Immature natural killer cell (primary cell): ENCODE measurements at regions not wholly inside any gene's neighbourhood (a gene's known extent, or its start where the extent isn't known, plus 50 kb on each side); places are given as distances from the start of the nearest gene placed in this dataset.

Experiments
- DNase-seq, 3 donors: peaks; one replicate each; pipeline ENCODE4 v3.0.0; 2022; ENCODE audit warnings: mixed read lengths in 1 of 3
- H3K27ac Mint-ChIP-seq, 6 donors: one replicate each; pipeline ENCODE4 v1.8.0; 2020; ENCODE audit warnings: mixed read lengths in 6 of 6, mild to moderate bottlenecking in 5 of 6, inconsistent platforms in 4 of 6, moderate library complexity in 3 of 6
- H3K27me3 Mint-ChIP-seq, 3 donors: one replicate each; pipeline ENCODE4 v1.8.0; 2020 to 2021; ENCODE audit warnings: low read depth in 3 of 3, mild to moderate bottlenecking in 3 of 3, mixed read lengths in 3 of 3, moderate library complexity in 3 of 3, inconsistent platforms in 1 of 3
- H3K36me3 Mint-ChIP-seq, 3 donors: one replicate each; pipeline ENCODE4 v1.8.0; 2020; ENCODE audit warnings: mixed read lengths in 3 of 3, inconsistent platforms in 2 of 3, mild to moderate bottlenecking in 2 of 3
- H3K4me1 Mint-ChIP-seq, 2 donors: one replicate each; pipeline ENCODE4 v1.8.0; 2020; ENCODE audit warnings: inconsistent platforms in 2 of 2, mild to moderate bottlenecking in 2 of 2, mixed read lengths in 2 of 2, moderate library complexity in 1 of 2
- H3K4me3 Mint-ChIP-seq, 5 donors: one replicate each; pipeline ENCODE4 v1.8.0; 2020; ENCODE audit warnings: mild to moderate bottlenecking in 5 of 5, mixed read lengths in 5 of 5, inconsistent platforms in 3 of 5, moderate library complexity in 3 of 5
- H3K9me3 Mint-ChIP-seq, 6 donors: one replicate each; pipeline ENCODE4 v1.8.0; 2020; ENCODE audit warnings: mild to moderate bottlenecking in 6 of 6, mixed read lengths in 6 of 6, inconsistent platforms in 4 of 6, moderate library complexity in 3 of 6

- Mint-ChIP-seq H3K27me3 (peaks cover 2 to 3% (median 2%) of the 10 kb centered on the region in 3 donors), H3K4me1 (no peaks in the 10 kb centered on the region), H3K4me3 (no peak overlapping the region), H3K9me3 (peaks cover 0 to 4% (median 2%) of the 10 kb centered on the region in 6 donors), H3K27ac (no peak overlapping the region), H3K36me3 (no peaks in the 10 kb centered on the region)
- DNase-seq, result no peak
Measured at GRCh38 chr18:5651736-5652135, 107.9 kb upstream of the EPB41L3 start.

GRCh38 chr18:5649439-5649838 is 105.6 kb upstream of the EPB41L3 start:
- H3K9me3 Mint-ChIP-seq, result peaks cover 0 to 4% (median 1%) of the 10 kb centered on the region in 6 donors
- no peak for DNase-seq
- H3K27me3 Mint-ChIP-seq, result peaks cover 0 to 4% (median 0%) of the 10 kb centered on the region in 3 donors
- no peaks in the 10 kb centered on the region for H3K36me3 Mint-ChIP-seq
- no peaks in the 10 kb centered on the region for H3K4me1 Mint-ChIP-seq
- H3K27ac Mint-ChIP-seq, result no peak overlapping the region
- H3K4me3 Mint-ChIP-seq, result no peak overlapping the region

GRCh38 chr18:5646739-5647138 is 102.9 kb upstream of the EPB41L3 start:
- no peak overlapping the region for H3K27ac Mint-ChIP-seq
- peaks cover 0 to 4% (median 0%) of the 10 kb centered on the region in 3 donors for H3K27me3 Mint-ChIP-seq
- H3K9me3 Mint-ChIP-seq, result peaks cover 0 to 4% (median 0%) of the 10 kb centered on the region in 6 donors
- H3K4me1 Mint-ChIP-seq, result no peaks in the 10 kb centered on the region
- no peak for DNase-seq
- H3K36me3 Mint-ChIP-seq, result no peaks in the 10 kb centered on the region
- no peak overlapping the region for H3K4me3 Mint-ChIP-seq

- no peaks in the 10 kb centered on the region for H3K4me1 Mint-ChIP-seq
- no peak for DNase-seq
- no peak overlapping the region for H3K4me3 Mint-ChIP-seq
- H3K9me3 Mint-ChIP-seq, result peaks cover 0 to 2% (median under 1%) of the 10 kb centered on the region in 6 donors
- H3K27me3 Mint-ChIP-seq, result peaks cover 0 to 4% (median 2%) of the 10 kb centered on the region in 3 donors
- no peaks in the 10 kb centered on the region for H3K36me3 Mint-ChIP-seq
- H3K27ac Mint-ChIP-seq, result no peak overlapping the region
Measured at GRCh38 chr18:5643288-5643687, 99.5 kb upstream of the EPB41L3 start.

- Mint-ChIP-seq H3K27ac (no peak overlapping the region), H3K27me3 (peaks cover 0 to 4% (median 2%) of the 10 kb centered on the region in 3 donors), H3K36me3 (no peaks in the 10 kb centered on the region), H3K9me3 (peaks cover 0 to 7% (median 5%) of the 10 kb centered on the region in 6 donors), H3K4me3 (no peak overlapping the region), H3K4me1 (no peaks in the 10 kb centered on the region)
- no peak for DNase-seq
Measured at GRCh38 chr18:5640939-5641338, 97.1 kb upstream of the EPB41L3 start.

- no peaks in the 10 kb centered on the region for H3K36me3 Mint-ChIP-seq
- DNase-seq, result no peak
- peaks cover 0 to 2% (median 2%) of the 10 kb centered on the region in 3 donors for H3K27me3 Mint-ChIP-seq
- no peak overlapping the region for H3K27ac Mint-ChIP-seq
- no peaks in the 10 kb centered on the region for H3K4me1 Mint-ChIP-seq
- H3K9me3 Mint-ChIP-seq, result peaks cover 0 to 8% (median 6%) of the 10 kb centered on the region in 6 donors
- no peak overlapping the region for H3K4me3 Mint-ChIP-seq
Measured at GRCh38 chr18:5639131-5639530, 95.3 kb upstream of the EPB41L3 start.

GRCh38 chr18:5632041-5632440 is 88.2 kb upstream of the EPB41L3 start:
- peaks cover 0 to 2% of the 10 kb centered on the region in 2 donors for H3K4me1 Mint-ChIP-seq
- H3K9me3 Mint-ChIP-seq, result peaks cover 0 to 7% (median 4%) of the 10 kb centered on the region in 6 donors
- peaks cover 8 to 12% (median 9%) of the 10 kb centered on the region in 3 donors for H3K27me3 Mint-ChIP-seq
- no peak overlapping the region for H3K4me3 Mint-ChIP-seq
- no peak overlapping the region for H3K27ac Mint-ChIP-seq
- H3K36me3 Mint-ChIP-seq, result peaks cover 0 to 4% (median 0%) of the 10 kb centered on the region in 3 donors
- DNase-seq, result no peak

GRCh38 chr18:5630900-5631413 is 87.2 kb upstream of the EPB41L3 start:
- Mint-ChIP-seq H3K27ac (no peak overlapping the region), H3K4me3 (peak overlapping the region in 3 of 5 donors; percentile 13 to 33 (median 26)), H3K9me3 (peaks cover 0 to 4% (median under 1%) of the 10 kb centered on the region in 6 donors), H3K4me1 (peaks cover 0 to 2% of the 10 kb centered on the region in 2 donors), H3K27me3 (peaks cover 8 to 12% (median 9%) of the 10 kb centered on the region in 3 donors), H3K36me3 (peaks cover 0 to 4% (median 0%) of the 10 kb centered on the region in 3 donors)
- no peak for DNase-seq

- Mint-ChIP-seq H3K27ac (no peak overlapping the region), H3K27me3 (peaks cover 8 to 12% (median 9%) of the 10 kb centered on the region in 3 donors), H3K4me3 (no peak overlapping the region), H3K36me3 (peaks cover 0 to 4% (median 0%) of the 10 kb centered on the region in 3 donors), H3K9me3 (peaks cover 0 to 4% (median 0%) of the 10 kb centered on the region in 6 donors), H3K4me1 (peaks cover 0 to 2% of the 10 kb centered on the region in 2 donors)
- no peak for DNase-seq
Measured at GRCh38 chr18:5630057-5630899, 86.5 kb upstream of the EPB41L3 start.

- peaks cover 8 to 12% (median 9%) of the 10 kb centered on the region in 3 donors for H3K27me3 Mint-ChIP-seq
- no peak overlapping the region for H3K27ac Mint-ChIP-seq
- peaks cover 0 to 2% of the 10 kb centered on the region in 2 donors for H3K4me1 Mint-ChIP-seq
- peaks cover 0 to 4% (median 0%) of the 10 kb centered on the region in 3 donors for H3K36me3 Mint-ChIP-seq
- H3K9me3 Mint-ChIP-seq, result peaks cover 0 to 4% (median 0%) of the 10 kb centered on the region in 6 donors
- H3K4me3 Mint-ChIP-seq, result no peak overlapping the region
- DNase-seq, result no peak
Measured at GRCh38 chr18:5628512-5629255, 84.9 kb upstream of the EPB41L3 start.

- H3K27me3 Mint-ChIP-seq, result peaks cover 8 to 12% (median 9%) of the 10 kb centered on the region in 3 donors
- DNase-seq, result no peak
- H3K4me1 Mint-ChIP-seq, result peaks cover 0 to 2% of the 10 kb centered on the region in 2 donors
- H3K4me3 Mint-ChIP-seq, result peak overlapping the region; percentile 21 to 54 (median 29)
- H3K36me3 Mint-ChIP-seq, result peaks cover 0 to 4% (median 0%) of the 10 kb centered on the region in 3 donors
- no peak overlapping the region for H3K27ac Mint-ChIP-seq
- H3K9me3 Mint-ChIP-seq, result peaks cover 0 to 2% (median 0%) of the 10 kb centered on the region in 6 donors
Measured at GRCh38 chr18:5627776-5628511, 84.1 kb upstream of the EPB41L3 start.

GRCh38 chr18:5626130-5626880 is 82.5 kb upstream of the EPB41L3 start:
- H3K36me3 Mint-ChIP-seq, result peaks cover 0 to 4% (median 0%) of the 10 kb centered on the region in 3 donors
- H3K27me3 Mint-ChIP-seq, result peaks cover 5 to 10% (median 6%) of the 10 kb centered on the region in 3 donors

More at GRCh38 chr18:5626130-5626880, 82.5 kb upstream of the EPB41L3 start:
- peaks cover 0 to 2% (median 0%) of the 10 kb centered on the region in 6 donors for H3K9me3 Mint-ChIP-seq
- no peak for DNase-seq
- H3K4me1 Mint-ChIP-seq, result peaks cover 0 to 2% of the 10 kb centered on the region in 2 donors
- H3K27ac Mint-ChIP-seq, result no peak overlapping the region
- H3K4me3 Mint-ChIP-seq, result no peak overlapping the region
